Panc1 (cell line): ENCODE measurements at regions not wholly inside any gene's neighbourhood (a gene's known extent, or its start where the extent isn't known, plus 50 kb on each side); places are given as distances from the start of the nearest gene placed in this dataset.

Experiments used
- ATAC-seq: fragments of 200-7000 bp; cut with Tn5 transposase; 2 replicates; pipeline ENCODE4 v1.9.1; 2020; ENCODE audit warnings: mild to moderate bottlenecking, moderate library complexity
- BruUV-seq: library from RNA; stranded (reverse); fragments of 400-500 nt; replicated peaks from 2 replicates; lab custom pipeline; 2021; lab: Mats Ljungman, UMichigan
- CTCF ChIA-PET: fragments of 300-600 bp; sonication (Branson Sonifier 250); formaldehyde crosslinking; loops from one replicate; lab custom pipeline; 2022; ENCODE audit warnings: antibody characterized with exemption; lab: Charles Lee
- POLR2A ChIA-PET: fragments of 300-600 bp; sonication (Branson Sonifier 250); formaldehyde crosslinking; loops from one replicate; lab custom pipeline; 2022; ENCODE audit warnings: antibody characterized with exemption; lab: Charles Lee
- DNase-seq: peaks from one replicate; pipeline ENCODE4 v3.0.0-alpha.2; 2010; ENCODE audit warnings: low read depth, low spot score
- H3K27ac ChIP-seq: 2 replicates; pipeline ENCODE4 v1.5.1; 2011; ENCODE audit warnings: mild to moderate bottlenecking, low read length, inconsistent platforms
- H3K27me3 ChIP-seq: fragments of 200-500 bp; sonication (Bioruptor generic); 2 replicates; pipeline ENCODE4 v1.6.0; 2014; ENCODE audit warnings: low read length, inconsistent platforms; ENCODE audit not compliant: control insufficient read depth, insufficient read depth
- H3K36me3 ChIP-seq: fragments of 200-500 bp; sonication (Bioruptor generic); 2 replicates; pipeline ENCODE4 v1.5.1; 2014; ENCODE audit warnings: inconsistent platforms, mild to moderate bottlenecking, low read length, moderate library complexity; ENCODE audit not compliant: control insufficient read depth, insufficient read depth
- H3K4me1 ChIP-seq: 2 replicates; pipeline ENCODE4 v1.5.1; 2011; ENCODE audit warnings: inconsistent platforms, mild to moderate bottlenecking, low read length, moderate library complexity; ENCODE audit not compliant: control insufficient read depth, insufficient read depth
- H3K4me3 ChIP-seq, 2 experiments: 2 replicates each; pipeline ENCODE4 v1.5.1; 2011 to 2012; ENCODE audit warnings: low read depth in 2 of 2, low read length in 2 of 2, mild to moderate bottlenecking in 2 of 2, inconsistent platforms in 1 of 2, moderate library complexity in 1 of 2
- H3K9me3 ChIP-seq: fragments of 200-500 bp; sonication (Bioruptor generic); 2 replicates; pipeline ENCODE4 v1.5.1; 2014; ENCODE audit warnings: low read depth, mild to moderate bottlenecking, inconsistent platforms, low read length, moderate library complexity; ENCODE audit not compliant: control insufficient read depth, insufficient read depth
- POLR2AphosphoS5 ChIP-seq: IDR thresholded peaks from 2 replicates; pipeline ENCODE4 v1.6.1; 2012; ENCODE audit warnings: mild to moderate bottlenecking, low read depth, low read length, moderate library complexity
- SIN3A ChIP-seq: IDR thresholded peaks from 2 replicates; pipeline ENCODE4 v1.6.1; 2012; ENCODE audit warnings: low read depth, mild to moderate bottlenecking, low read length, moderate library complexity, borderline replicate concordance; ENCODE audit not compliant: insufficient read depth
- TCF7L2 ChIP-seq: IDR thresholded peaks from 2 replicates; pipeline ENCODE4 v1.6.1; 2011; ENCODE audit warnings: mild to moderate bottlenecking, low read depth, low read length, inconsistent platforms
- in situ Hi-C: cut with HindIII; loops from 2 replicates; pipeline ENCODE4 v1.10.0; 2016; ENCODE audit warnings: low sequenced_read_pairs, low pct_unique_long_range_greater_than_20kb
- intact Hi-C: fragments of 100-400 bp; cut with micrococcal nuclease; formaldehyde crosslinking; loops from one replicate; pipeline ENCODE4 v1.10.0; 2022; ENCODE audit not compliant: unreplicated experiment
- TF ChIP-seq, protein P1 (sequence below): fragments of 450-650 bp; IDR thresholded peaks from 2 replicates; pipeline ENCODE4 v1.5.1; 2017; ENCODE audit warnings: mild to moderate bottlenecking
- TF ChIP-seq, protein P2 (sequence below), 2 experiments: IDR thresholded peaks; 2 replicates each; pipeline ENCODE4 v1.6.1; 2011 to 2012; ENCODE audit warnings: low read depth in 2 of 2, control low read depth in 1 of 2, low read length in 1 of 2, mild to moderate bottlenecking in 1 of 2, moderate library complexity in 1 of 2; ENCODE audit not compliant: insufficient read depth in 1 of 2

DNA sequence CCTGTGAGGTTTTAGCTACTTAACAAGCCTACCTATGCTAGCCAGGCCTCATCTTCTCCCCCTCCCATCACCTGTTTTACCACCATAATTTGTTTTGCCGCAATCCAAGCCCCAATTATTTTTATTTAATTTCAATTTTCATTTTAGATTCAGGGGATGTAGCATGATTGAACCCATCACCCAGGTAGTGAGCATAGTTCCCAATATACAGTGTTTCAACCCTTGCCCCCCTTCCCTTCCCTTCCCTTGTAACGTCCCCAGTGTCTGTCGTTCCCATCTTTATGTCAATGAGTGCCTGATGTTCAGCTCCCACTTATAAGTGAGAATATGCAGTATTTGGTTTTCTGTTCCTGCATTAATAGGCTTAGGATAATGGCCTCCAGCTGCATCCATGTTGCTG is 885.0 kb downstream of the UQCRFS1 start:
- no TSS peak for BruUV-seq
- ChIA-PET POLR2A (no interaction called here), CTCF (no interaction called here)
- Histone ChIP-seq H3K9me3 (no peaks in the 10 kb centered on the region), H3K4me1 (no peaks in the 10 kb centered on the region), H3K36me3 (no peaks in the 10 kb centered on the region), H3K27ac (no peak overlapping the region), H3K27me3 (no peaks in the 10 kb centered on the region; the same call in 1 of the 2 replicates), H3K4me3 (no peak overlapping the region)
- intact Hi-C loops: loop anchor here (5.0 to 10.0 kb wide), 2 partner anchors 86 to 387 kb away; no protein-coding TSS in a partner anchor
- no peak for TF ChIP-seq POLR2AphosphoS5
- TF ChIP-seq SIN3A: no peak
- TF ChIP-seq, protein P1, sequence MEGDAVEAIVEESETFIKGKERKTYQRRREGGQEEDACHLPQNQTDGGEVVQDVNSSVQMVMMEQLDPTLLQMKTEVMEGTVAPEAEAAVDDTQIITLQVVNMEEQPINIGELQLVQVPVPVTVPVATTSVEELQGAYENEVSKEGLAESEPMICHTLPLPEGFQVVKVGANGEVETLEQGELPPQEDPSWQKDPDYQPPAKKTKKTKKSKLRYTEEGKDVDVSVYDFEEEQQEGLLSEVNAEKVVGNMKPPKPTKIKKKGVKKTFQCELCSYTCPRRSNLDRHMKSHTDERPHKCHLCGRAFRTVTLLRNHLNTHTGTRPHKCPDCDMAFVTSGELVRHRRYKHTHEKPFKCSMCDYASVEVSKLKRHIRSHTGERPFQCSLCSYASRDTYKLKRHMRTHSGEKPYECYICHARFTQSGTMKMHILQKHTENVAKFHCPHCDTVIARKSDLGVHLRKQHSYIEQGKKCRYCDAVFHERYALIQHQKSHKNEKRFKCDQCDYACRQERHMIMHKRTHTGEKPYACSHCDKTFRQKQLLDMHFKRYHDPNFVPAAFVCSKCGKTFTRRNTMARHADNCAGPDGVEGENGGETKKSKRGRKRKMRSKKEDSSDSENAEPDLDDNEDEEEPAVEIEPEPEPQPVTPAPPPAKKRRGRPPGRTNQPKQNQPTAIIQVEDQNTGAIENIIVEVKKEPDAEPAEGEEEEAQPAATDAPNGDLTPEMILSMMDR: no peak
- TF ChIP-seq, protein P2, sequence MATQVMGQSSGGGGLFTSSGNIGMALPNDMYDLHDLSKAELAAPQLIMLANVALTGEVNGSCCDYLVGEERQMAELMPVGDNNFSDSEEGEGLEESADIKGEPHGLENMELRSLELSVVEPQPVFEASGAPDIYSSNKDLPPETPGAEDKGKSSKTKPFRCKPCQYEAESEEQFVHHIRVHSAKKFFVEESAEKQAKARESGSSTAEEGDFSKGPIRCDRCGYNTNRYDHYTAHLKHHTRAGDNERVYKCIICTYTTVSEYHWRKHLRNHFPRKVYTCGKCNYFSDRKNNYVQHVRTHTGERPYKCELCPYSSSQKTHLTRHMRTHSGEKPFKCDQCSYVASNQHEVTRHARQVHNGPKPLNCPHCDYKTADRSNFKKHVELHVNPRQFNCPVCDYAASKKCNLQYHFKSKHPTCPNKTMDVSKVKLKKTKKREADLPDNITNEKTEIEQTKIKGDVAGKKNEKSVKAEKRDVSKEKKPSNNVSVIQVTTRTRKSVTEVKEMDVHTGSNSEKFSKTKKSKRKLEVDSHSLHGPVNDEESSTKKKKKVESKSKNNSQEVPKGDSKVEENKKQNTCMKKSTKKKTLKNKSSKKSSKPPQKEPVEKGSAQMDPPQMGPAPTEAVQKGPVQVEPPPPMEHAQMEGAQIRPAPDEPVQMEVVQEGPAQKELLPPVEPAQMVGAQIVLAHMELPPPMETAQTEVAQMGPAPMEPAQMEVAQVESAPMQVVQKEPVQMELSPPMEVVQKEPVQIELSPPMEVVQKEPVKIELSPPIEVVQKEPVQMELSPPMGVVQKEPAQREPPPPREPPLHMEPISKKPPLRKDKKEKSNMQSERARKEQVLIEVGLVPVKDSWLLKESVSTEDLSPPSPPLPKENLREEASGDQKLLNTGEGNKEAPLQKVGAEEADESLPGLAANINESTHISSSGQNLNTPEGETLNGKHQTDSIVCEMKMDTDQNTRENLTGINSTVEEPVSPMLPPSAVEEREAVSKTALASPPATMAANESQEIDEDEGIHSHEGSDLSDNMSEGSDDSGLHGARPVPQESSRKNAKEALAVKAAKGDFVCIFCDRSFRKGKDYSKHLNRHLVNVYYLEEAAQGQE (IDR thresholded peaks at IDR 0.05; ENCODE audit: insufficient read depth in 1 of 2, low read depth in 2 of 2, low read length in 1 of 2): no peak
- TF ChIP-seq TCF7L2: no peak
- ATAC-seq (no peak), DNase-seq (no peak)
- in situ Hi-C loops: no loop called here

DNA sequence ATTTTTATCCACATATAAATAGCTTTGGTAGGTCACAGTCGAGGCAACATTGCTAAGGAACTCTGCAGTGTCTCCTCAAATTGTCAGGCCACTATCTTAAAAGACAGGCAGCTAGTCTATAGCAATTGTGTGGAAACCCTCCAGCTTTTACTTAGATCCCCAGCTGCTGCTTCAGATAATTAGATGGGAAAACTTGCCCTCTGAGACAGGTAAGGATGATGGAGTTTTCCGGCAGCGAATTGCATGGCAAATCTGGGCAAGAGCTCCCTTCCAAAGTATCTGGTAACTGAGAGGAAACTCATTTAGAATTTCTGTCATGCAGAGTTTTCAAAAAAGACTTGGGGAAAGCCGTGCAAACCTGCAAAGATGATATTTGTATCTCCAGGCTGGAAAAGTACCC is 886.2 kb downstream of the UQCRFS1 start:
- BruUV-seq: no TSS peak
- CTCF ChIA-PET: no interaction called here
- in situ Hi-C loops: no loop called here

More for the DNA sequence above, 886.2 kb downstream of the UQCRFS1 start:
- Histone ChIP-seq H3K9me3 (no peaks in the 10 kb centered on the region), H3K27ac (no peak overlapping the region), H3K4me3 (no peak overlapping the region), H3K4me1 (no peaks in the 10 kb centered on the region), H3K27me3 (no peaks in the 10 kb centered on the region; the same call in 1 of the 2 replicates), H3K36me3 (no peaks in the 10 kb centered on the region)
- intact Hi-C loops: loop anchor here (5.0 to 10.0 kb wide), 2 partner anchors 84 to 388 kb away; no protein-coding TSS in a partner anchor
- POLR2A ChIA-PET: interaction anchor here (0.6 kb wide), 1 partner anchor 109 kb away, joined by 5 read pairs; no protein-coding TSS in a partner anchor
- no peak for DNase-seq
- no peak for ATAC-seq
- TF ChIP-seq, protein P2 (IDR thresholded peaks at IDR 0.05; ENCODE audit: insufficient read depth in 1 of 2, low read depth in 2 of 2, low read length in 1 of 2): no peak
- TF ChIP-seq POLR2AphosphoS5 (no peak), SIN3A (no peak), TCF7L2 (no peak)
- TF ChIP-seq, protein P1: no peak
